WTC11 (cell line): ENCODE measurements at regions not wholly inside any gene's neighbourhood (a gene's known extent, or its start where the extent isn't known, plus 50 kb on each side); places are given as distances from the start of the nearest gene placed in this dataset.
"Not testable (repeated sequence)": the region's sequence is repeated elsewhere in the genome, so short reads cannot be mapped to it uniquely, and the experiment has no call there.

ENCODE experiments used
- ATAC-seq: fragments of 200-7000 bp; cut with Tn5 transposase; 2 replicates; pipeline ENCODE4 v1.10.0; 2021; ENCODE audit warnings: mild to moderate bottlenecking, moderate library complexity
- CTCF ChIA-PET: fragments of 300-600 bp; sonication (Branson Sonifier 250); formaldehyde crosslinking; loops from one replicate; lab custom pipeline; 2021; ENCODE audit warnings: antibody characterized with exemption; lab: Charles Lee
- POLR2A ChIA-PET: fragments of 350-600 bp; sonication (Branson Sonifier 250); formaldehyde crosslinking; loops from one replicate; lab custom pipeline; 2021; ENCODE audit warnings: antibody characterized with exemption; lab: Charles Lee
- DNase-seq: peaks from one replicate; pipeline ENCODE4 v3.0.0; 2021; ENCODE audit warnings: low spot score
- H3K27ac Mint-ChIP-seq: 2 replicates; pipeline ENCODE4 v1.8.0; 2021; ENCODE audit warnings: mixed read lengths
- H3K27me3 Mint-ChIP-seq: 2 replicates; pipeline ENCODE4 v1.8.0; 2021; ENCODE audit warnings: low read depth, mild to moderate bottlenecking, moderate library complexity, mixed read lengths
- H3K36me3 Mint-ChIP-seq: 2 replicates; pipeline ENCODE4 v1.8.0; 2021; ENCODE audit warnings: mixed read lengths
- H3K4me1 Mint-ChIP-seq: 2 replicates; pipeline ENCODE4 v1.8.0; 2022; ENCODE audit warnings: mixed read lengths
- H3K4me3 Mint-ChIP-seq: 2 replicates; pipeline ENCODE4 v1.8.0; 2021; ENCODE audit warnings: mild to moderate bottlenecking, moderate library complexity, mixed read lengths
- H3K9me3 Mint-ChIP-seq: 2 replicates; pipeline ENCODE4 v1.8.0; 2021; ENCODE audit warnings: mixed read lengths
- CREM ChIP-seq: sonication (generic); formaldehyde crosslinking; IDR thresholded peaks from 2 replicates; pipeline ENCODE4 v1.8.1; 2022; ENCODE audit warnings: mild to moderate bottlenecking, missing genetic modification reagents, moderate library complexity
- EMX1 ChIP-seq: fragments of 250-450 bp; sonication (Bioruptor Pico); IDR thresholded peaks from 2 replicates; pipeline ENCODE4 v1.8.0; 2021; ENCODE audit warnings: mild to moderate bottlenecking
- GRHL2 ChIP-seq: fragments of 250-450 bp; sonication (Bioruptor Pico); IDR thresholded peaks from 2 replicates; pipeline ENCODE4 v1.8.0; 2022; ENCODE audit warnings: mild to moderate bottlenecking, moderate library complexity; ENCODE audit not compliant: insufficient replicate concordance, severe bottlenecking
- KAT7 ChIP-seq: sonication (generic); formaldehyde crosslinking; IDR thresholded peaks from 2 replicates; pipeline ENCODE4 v1.8.1; 2023; ENCODE audit warnings: missing genetic modification reagents, mild to moderate bottlenecking, borderline replicate concordance
- MXD4 ChIP-seq: fragments of 250-450 bp; sonication (Bioruptor Pico); IDR thresholded peaks from 2 replicates; pipeline ENCODE4 v1.8.0; 2021; ENCODE audit warnings: mild to moderate bottlenecking, moderate library complexity, borderline replicate concordance
- MYBL2 ChIP-seq: sonication (generic); formaldehyde crosslinking; IDR thresholded peaks from 2 replicates; pipeline ENCODE4 v1.8.1; 2023; ENCODE audit warnings: mild to moderate bottlenecking, moderate library complexity, missing genetic modification reagents
- NFATC4 ChIP-seq: fragments of 250-450 bp; sonication (Bioruptor Pico); IDR thresholded peaks from 2 replicates; pipeline ENCODE4 v1.9.0; 2021; ENCODE audit warnings: mild to moderate bottlenecking
- TEAD1 ChIP-seq: sonication (generic); formaldehyde crosslinking; IDR thresholded peaks from 2 replicates; pipeline ENCODE4 v1.8.0; 2022; ENCODE audit warnings: mild to moderate bottlenecking, missing genetic modification reagents
- ZBTB21 ChIP-seq: sonication (generic); formaldehyde crosslinking; IDR thresholded peaks from 2 replicates; pipeline ENCODE4 v1.8.1; 2023; ENCODE audit warnings: mild to moderate bottlenecking, missing genetic modification reagents, borderline replicate concordance
- ZNF232 ChIP-seq: sonication (generic); formaldehyde crosslinking; IDR thresholded peaks from 2 replicates; pipeline ENCODE4 v1.8.0; 2022; ENCODE audit warnings: mild to moderate bottlenecking, missing genetic modification reagents
- TF ChIP-seq, protein P1 (sequence below): fragments of 250-450 bp; sonication (Bioruptor Pico); IDR thresholded peaks from 2 replicates; pipeline ENCODE4 v1.9.0; 2021; ENCODE audit warnings: moderate library complexity, mild to moderate bottlenecking, inconsistent platforms, borderline replicate concordance
- TF ChIP-seq, protein P2 (sequence below): sonication (generic); formaldehyde crosslinking; IDR thresholded peaks from 2 replicates; pipeline ENCODE4 v1.8.1; 2022; ENCODE audit warnings: mild to moderate bottlenecking, missing genetic modification reagents, moderate library complexity, borderline replicate concordance
- TF ChIP-seq, protein P3 (sequence below): sonication (generic); formaldehyde crosslinking; IDR thresholded peaks from 2 replicates; pipeline ENCODE4 v1.8.0; 2023; ENCODE audit warnings: mild to moderate bottlenecking, missing genetic modification reagents
- TF ChIP-seq, protein P4 (sequence below): sonication (generic); formaldehyde crosslinking; IDR thresholded peaks from 2 replicates; pipeline ENCODE4 v1.8.0; 2022; ENCODE audit warnings: mild to moderate bottlenecking, missing genetic modification reagents
- TF ChIP-seq, protein P5 (sequence below): sonication (generic); formaldehyde crosslinking; conservative IDR thresholded peaks from 2 replicates; pipeline ENCODE4 v1.8.1; 2022; ENCODE audit warnings: mild to moderate bottlenecking, missing genetic modification reagents
- TF ChIP-seq, protein P6 (sequence below): fragments of 250-450 bp; sonication (Bioruptor Pico); IDR thresholded peaks from 2 replicates; pipeline ENCODE4 v1.9.0; 2021; ENCODE audit warnings: mild to moderate bottlenecking, borderline replicate concordance

DNA sequence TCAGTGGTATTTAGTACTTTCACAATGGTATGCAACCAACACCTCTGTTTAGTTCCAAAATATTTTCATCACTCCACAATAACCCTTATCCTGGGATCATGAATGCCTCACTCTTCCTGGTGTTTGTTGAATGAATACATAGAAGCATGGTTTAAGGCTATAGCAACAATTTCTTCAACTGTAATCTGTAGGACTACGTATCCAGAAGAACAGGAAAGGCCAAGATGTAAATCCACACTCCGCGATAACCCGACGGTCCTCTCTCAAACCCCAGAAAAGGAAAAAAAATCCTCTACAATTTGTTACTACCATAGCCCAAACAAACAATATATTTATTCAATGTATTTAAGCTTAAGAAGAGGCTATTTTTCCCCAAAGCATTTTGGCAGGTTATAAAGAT lies 141.4 kb upstream of the SALL4 start:
- ATAC-seq = no peak
- Mint-ChIP-seq H3K4me1 (peaks cover 1% of the 10 kb centered on the region), H3K4me3 (no peak overlapping the region), H3K27ac (no peak overlapping the region), H3K36me3 (no peaks in the 10 kb centered on the region), H3K27me3 (no peaks in the 10 kb centered on the region; the same call in 1 of the 2 replicates), H3K9me3 (no peaks in the 10 kb centered on the region)
- DNase-seq = no peak
- no peak for TF ChIP-seq TEAD1 (CRISPR knock-in tag)
- POLR2A ChIA-PET = no interaction called here
- CTCF ChIA-PET = no interaction called here

DNA sequence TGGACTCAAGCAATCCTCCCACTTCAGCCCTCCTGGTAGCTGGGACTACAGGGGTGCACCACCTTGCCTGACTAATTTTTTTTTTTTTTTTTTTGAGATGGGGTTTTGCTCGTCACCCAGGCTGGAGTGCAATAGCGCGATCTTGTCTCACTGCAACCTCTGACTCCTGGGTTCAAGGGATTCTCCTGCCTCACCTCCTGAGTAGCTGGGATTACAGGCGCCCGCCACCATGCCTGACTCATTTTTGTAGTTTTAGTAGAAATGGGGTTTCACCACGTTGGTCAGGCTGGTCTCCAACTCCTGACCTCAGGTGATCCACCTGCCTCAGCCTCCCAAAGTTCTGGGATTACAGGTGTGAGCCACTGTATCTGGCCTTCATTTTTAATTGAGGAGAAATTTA lies 141.0 kb upstream of the SALL4 start:
- CTCF ChIA-PET = not testable (repeated sequence)

DNA sequence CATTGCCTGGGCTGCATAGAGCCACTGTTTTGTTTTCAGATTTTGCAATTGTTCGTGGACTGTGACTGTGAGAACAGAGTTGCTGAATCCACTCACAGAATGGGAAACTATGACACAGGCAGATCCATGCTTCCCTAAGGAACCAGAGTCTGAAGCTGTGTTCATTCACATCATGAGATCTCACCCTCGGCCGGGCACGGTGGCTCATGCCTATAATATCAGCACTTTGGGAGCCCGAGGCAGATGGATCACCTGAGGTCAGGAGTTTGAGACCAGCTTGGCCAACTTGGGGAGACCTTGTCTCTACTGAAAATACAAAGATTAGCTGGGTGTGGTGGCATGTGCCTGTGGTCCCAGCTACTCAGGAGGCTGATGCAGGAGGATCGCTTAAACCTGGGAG lies 139.2 kb upstream of the SALL4 start:
- ATAC-seq (no peak), DNase-seq (no peak)
- TF ChIP-seq ZBTB21 (CRISPR knock-in tag) (no peak), NFATC4 (CRISPR knock-in tag) (no peak), MXD4 (no peak), GRHL2 (CRISPR knock-in tag) (no peak), MYBL2 (CRISPR knock-in tag) (no peak), ZNF232 (CRISPR knock-in tag) (no peak), CREM (CRISPR knock-in tag) (no peak), EMX1 (CRISPR knock-in tag) (no peak), KAT7 (no peak)
- TF ChIP-seq, protein P1, sequence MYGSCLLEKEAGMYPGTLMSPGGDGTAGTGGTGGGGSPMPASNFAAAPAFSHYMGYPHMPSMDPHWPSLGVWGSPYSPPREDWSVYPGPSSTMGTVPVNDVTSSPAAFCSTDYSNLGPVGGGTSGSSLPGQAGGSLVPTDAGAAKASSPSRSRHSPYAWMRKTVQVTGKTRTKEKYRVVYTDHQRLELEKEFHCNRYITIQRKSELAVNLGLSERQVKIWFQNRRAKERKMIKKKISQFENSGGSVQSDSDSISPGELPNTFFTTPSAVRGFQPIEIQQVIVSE = no peak
- TF ChIP-seq, protein P2, sequence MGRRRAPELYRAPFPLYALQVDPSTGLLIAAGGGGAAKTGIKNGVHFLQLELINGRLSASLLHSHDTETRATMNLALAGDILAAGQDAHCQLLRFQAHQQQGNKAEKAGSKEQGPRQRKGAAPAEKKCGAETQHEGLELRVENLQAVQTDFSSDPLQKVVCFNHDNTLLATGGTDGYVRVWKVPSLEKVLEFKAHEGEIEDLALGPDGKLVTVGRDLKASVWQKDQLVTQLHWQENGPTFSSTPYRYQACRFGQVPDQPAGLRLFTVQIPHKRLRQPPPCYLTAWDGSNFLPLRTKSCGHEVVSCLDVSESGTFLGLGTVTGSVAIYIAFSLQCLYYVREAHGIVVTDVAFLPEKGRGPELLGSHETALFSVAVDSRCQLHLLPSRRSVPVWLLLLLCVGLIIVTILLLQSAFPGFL = no peak
- TF ChIP-seq, protein P3, sequence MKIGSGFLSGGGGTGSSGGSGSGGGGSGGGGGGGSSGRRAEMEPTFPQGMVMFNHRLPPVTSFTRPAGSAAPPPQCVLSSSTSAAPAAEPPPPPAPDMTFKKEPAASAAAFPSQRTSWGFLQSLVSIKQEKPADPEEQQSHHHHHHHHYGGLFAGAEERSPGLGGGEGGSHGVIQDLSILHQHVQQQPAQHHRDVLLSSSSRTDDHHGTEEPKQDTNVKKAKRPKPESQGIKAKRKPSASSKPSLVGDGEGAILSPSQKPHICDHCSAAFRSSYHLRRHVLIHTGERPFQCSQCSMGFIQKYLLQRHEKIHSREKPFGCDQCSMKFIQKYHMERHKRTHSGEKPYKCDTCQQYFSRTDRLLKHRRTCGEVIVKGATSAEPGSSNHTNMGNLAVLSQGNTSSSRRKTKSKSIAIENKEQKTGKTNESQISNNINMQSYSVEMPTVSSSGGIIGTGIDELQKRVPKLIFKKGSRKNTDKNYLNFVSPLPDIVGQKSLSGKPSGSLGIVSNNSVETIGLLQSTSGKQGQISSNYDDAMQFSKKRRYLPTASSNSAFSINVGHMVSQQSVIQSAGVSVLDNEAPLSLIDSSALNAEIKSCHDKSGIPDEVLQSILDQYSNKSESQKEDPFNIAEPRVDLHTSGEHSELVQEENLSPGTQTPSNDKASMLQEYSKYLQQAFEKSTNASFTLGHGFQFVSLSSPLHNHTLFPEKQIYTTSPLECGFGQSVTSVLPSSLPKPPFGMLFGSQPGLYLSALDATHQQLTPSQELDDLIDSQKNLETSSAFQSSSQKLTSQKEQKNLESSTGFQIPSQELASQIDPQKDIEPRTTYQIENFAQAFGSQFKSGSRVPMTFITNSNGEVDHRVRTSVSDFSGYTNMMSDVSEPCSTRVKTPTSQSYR (CRISPR knock-in tag) = no peak
- TF ChIP-seq, protein P4, sequence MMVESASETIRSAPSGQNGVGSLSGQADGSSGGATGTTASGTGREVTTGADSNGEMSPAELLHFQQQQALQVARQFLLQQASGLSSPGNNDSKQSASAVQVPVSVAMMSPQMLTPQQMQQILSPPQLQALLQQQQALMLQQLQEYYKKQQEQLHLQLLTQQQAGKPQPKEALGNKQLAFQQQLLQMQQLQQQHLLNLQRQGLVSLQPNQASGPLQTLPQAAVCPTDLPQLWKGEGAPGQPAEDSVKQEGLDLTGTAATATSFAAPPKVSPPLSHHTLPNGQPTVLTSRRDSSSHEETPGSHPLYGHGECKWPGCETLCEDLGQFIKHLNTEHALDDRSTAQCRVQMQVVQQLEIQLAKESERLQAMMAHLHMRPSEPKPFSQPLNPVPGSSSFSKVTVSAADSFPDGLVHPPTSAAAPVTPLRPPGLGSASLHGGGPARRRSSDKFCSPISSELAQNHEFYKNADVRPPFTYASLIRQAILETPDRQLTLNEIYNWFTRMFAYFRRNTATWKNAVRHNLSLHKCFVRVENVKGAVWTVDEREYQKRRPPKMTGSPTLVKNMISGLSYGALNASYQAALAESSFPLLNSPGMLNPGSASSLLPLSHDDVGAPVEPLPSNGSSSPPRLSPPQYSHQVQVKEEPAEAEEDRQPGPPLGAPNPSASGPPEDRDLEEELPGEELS (CRISPR knock-in tag) = no peak
- TF ChIP-seq, protein P5, sequence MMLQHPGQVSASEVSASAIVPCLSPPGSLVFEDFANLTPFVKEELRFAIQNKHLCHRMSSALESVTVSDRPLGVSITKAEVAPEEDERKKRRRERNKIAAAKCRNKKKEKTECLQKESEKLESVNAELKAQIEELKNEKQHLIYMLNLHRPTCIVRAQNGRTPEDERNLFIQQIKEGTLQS = no peak
- TF ChIP-seq, protein P6, sequence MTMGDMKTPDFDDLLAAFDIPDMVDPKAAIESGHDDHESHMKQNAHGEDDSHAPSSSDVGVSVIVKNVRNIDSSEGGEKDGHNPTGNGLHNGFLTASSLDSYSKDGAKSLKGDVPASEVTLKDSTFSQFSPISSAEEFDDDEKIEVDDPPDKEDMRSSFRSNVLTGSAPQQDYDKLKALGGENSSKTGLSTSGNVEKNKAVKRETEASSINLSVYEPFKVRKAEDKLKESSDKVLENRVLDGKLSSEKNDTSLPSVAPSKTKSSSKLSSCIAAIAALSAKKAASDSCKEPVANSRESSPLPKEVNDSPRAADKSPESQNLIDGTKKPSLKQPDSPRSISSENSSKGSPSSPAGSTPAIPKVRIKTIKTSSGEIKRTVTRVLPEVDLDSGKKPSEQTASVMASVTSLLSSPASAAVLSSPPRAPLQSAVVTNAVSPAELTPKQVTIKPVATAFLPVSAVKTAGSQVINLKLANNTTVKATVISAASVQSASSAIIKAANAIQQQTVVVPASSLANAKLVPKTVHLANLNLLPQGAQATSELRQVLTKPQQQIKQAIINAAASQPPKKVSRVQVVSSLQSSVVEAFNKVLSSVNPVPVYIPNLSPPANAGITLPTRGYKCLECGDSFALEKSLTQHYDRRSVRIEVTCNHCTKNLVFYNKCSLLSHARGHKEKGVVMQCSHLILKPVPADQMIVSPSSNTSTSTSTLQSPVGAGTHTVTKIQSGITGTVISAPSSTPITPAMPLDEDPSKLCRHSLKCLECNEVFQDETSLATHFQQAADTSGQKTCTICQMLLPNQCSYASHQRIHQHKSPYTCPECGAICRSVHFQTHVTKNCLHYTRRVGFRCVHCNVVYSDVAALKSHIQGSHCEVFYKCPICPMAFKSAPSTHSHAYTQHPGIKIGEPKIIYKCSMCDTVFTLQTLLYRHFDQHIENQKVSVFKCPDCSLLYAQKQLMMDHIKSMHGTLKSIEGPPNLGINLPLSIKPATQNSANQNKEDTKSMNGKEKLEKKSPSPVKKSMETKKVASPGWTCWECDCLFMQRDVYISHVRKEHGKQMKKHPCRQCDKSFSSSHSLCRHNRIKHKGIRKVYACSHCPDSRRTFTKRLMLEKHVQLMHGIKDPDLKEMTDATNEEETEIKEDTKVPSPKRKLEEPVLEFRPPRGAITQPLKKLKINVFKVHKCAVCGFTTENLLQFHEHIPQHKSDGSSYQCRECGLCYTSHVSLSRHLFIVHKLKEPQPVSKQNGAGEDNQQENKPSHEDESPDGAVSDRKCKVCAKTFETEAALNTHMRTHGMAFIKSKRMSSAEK (CRISPR knock-in tag) = no peak
- Mint-ChIP-seq H3K27ac (peak overlapping the region; percentile 68; the same call in 1 of the 2 replicates), H3K27me3 (no peaks in the 10 kb centered on the region; the same call in 1 of the 2 replicates), H3K4me3 (no peak overlapping the region), H3K36me3 (no peaks in the 10 kb centered on the region), H3K9me3 (no peaks in the 10 kb centered on the region), H3K4me1 (no peaks in the 10 kb centered on the region)
- POLR2A ChIA-PET = no interaction called here
- CTCF ChIA-PET = interaction anchor here (0.7 kb wide), 1 partner anchor 17 kb away, joined by 4 read pairs; no protein-coding TSS in a partner anchor

More for the DNA sequence above, 141.0 kb upstream of the SALL4 start:
- ATAC-seq, POLR2A ChIA-PET, H3K9me3 Mint-ChIP-seq, H3K27ac Mint-ChIP-seq, H3K36me3 Mint-ChIP-seq, H3K27me3 Mint-ChIP-seq, H3K4me3 Mint-ChIP-seq, H3K4me1 Mint-ChIP-seq, DNase-seq: not testable (repeated sequence)
